HL-60 (cell line): ENCODE measurements at regions not wholly inside any gene's neighbourhood (a gene's known extent, or its start where the extent isn't known, plus 50 kb on each side); places are given as distances from the start of the nearest gene placed in this dataset.

Experiments used
- DNase-seq, 2 experiments: peaks; one replicate each; pipeline ENCODE4 v3.0.0-alpha.2; 2010 to 2020; ENCODE audit warnings: low read depth in 1 of 2, low spot score in 1 of 2
- H3K27ac ChIP-seq: fragments of 250-450 bp; sonication (Bioruptor Pico); replicated peaks from 2 replicates; pipeline ENCODE4 v1.5.1; 2020; ENCODE audit warnings: mild to moderate bottlenecking, moderate library complexity
- H3K27me3 ChIP-seq: fragments of 250-450 bp; sonication (Bioruptor Pico); 2 replicates; pipeline ENCODE4 v1.5.1; 2021; ENCODE audit warnings: mild to moderate bottlenecking, moderate library complexity; ENCODE audit not compliant: insufficient read depth, poor library complexity, severe bottlenecking
- H3K4me3 ChIP-seq: replicated peaks from 2 replicates; pipeline ENCODE4 v1.5.1; 2011; ENCODE audit warnings: mild to moderate bottlenecking, control low read depth, low read length; ENCODE audit not compliant: insufficient read depth
- GABPA ChIP-seq: IDR thresholded peaks from 2 replicates; pipeline ENCODE4 v1.6.1; 2012; ENCODE audit warnings: low read depth
- POLR2AphosphoS5 ChIP-seq: IDR thresholded peaks from 2 replicates; pipeline ENCODE4 v1.6.1; 2012; ENCODE audit warnings: low read depth
- SPI1 ChIP-seq: IDR thresholded peaks from 2 replicates; pipeline ENCODE4 v1.6.1; 2012; ENCODE audit warnings: low read depth, mild to moderate bottlenecking, borderline replicate concordance
- TF ChIP-seq, protein P1 (sequence below): IDR thresholded peaks from one replicate; pipeline ENCODE4 v1.5.1; 2011; ENCODE audit warnings: low read length, control low read depth, inconsistent platforms; ENCODE audit not compliant: insufficient read depth
- TF ChIP-seq, protein P2 (sequence below): IDR thresholded peaks from 2 replicates; pipeline ENCODE4 v1.6.1; 2012; ENCODE audit warnings: low read depth; ENCODE audit not compliant: insufficient replicate concordance

DNA sequence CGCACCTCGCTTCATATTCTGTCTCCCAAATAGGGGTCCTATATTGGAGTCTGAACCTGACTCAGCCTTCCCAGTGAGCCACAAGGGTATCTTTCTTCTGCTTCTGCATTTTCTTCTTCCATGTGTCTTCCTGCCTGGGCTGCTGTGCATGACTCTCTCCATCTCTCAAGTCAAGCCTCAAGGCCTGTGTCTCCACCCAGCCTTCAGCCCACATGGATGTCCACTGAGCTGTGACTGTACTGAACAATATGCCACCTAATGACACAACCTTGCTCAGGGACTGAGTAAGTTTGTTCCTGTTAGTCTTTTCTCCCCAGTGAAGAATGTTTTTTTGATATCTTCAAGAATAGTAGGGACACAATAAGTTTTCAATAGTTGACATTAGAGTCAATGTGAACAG is 162.7 kb upstream of the TBX20 start:
- Histone ChIP-seq H3K4me3 (no peak overlapping the region), H3K27me3 (no peaks in the 10 kb centered on the region), H3K27ac (no peak overlapping the region)
- no peak for DNase-seq
- TF ChIP-seq GABPA (no peak), SPI1 (no peak), POLR2AphosphoS5 (no peak)
- TF ChIP-seq, protein P1, sequence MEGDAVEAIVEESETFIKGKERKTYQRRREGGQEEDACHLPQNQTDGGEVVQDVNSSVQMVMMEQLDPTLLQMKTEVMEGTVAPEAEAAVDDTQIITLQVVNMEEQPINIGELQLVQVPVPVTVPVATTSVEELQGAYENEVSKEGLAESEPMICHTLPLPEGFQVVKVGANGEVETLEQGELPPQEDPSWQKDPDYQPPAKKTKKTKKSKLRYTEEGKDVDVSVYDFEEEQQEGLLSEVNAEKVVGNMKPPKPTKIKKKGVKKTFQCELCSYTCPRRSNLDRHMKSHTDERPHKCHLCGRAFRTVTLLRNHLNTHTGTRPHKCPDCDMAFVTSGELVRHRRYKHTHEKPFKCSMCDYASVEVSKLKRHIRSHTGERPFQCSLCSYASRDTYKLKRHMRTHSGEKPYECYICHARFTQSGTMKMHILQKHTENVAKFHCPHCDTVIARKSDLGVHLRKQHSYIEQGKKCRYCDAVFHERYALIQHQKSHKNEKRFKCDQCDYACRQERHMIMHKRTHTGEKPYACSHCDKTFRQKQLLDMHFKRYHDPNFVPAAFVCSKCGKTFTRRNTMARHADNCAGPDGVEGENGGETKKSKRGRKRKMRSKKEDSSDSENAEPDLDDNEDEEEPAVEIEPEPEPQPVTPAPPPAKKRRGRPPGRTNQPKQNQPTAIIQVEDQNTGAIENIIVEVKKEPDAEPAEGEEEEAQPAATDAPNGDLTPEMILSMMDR, result no peak
- TF ChIP-seq, protein P2, sequence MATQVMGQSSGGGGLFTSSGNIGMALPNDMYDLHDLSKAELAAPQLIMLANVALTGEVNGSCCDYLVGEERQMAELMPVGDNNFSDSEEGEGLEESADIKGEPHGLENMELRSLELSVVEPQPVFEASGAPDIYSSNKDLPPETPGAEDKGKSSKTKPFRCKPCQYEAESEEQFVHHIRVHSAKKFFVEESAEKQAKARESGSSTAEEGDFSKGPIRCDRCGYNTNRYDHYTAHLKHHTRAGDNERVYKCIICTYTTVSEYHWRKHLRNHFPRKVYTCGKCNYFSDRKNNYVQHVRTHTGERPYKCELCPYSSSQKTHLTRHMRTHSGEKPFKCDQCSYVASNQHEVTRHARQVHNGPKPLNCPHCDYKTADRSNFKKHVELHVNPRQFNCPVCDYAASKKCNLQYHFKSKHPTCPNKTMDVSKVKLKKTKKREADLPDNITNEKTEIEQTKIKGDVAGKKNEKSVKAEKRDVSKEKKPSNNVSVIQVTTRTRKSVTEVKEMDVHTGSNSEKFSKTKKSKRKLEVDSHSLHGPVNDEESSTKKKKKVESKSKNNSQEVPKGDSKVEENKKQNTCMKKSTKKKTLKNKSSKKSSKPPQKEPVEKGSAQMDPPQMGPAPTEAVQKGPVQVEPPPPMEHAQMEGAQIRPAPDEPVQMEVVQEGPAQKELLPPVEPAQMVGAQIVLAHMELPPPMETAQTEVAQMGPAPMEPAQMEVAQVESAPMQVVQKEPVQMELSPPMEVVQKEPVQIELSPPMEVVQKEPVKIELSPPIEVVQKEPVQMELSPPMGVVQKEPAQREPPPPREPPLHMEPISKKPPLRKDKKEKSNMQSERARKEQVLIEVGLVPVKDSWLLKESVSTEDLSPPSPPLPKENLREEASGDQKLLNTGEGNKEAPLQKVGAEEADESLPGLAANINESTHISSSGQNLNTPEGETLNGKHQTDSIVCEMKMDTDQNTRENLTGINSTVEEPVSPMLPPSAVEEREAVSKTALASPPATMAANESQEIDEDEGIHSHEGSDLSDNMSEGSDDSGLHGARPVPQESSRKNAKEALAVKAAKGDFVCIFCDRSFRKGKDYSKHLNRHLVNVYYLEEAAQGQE, result no peak

DNA sequence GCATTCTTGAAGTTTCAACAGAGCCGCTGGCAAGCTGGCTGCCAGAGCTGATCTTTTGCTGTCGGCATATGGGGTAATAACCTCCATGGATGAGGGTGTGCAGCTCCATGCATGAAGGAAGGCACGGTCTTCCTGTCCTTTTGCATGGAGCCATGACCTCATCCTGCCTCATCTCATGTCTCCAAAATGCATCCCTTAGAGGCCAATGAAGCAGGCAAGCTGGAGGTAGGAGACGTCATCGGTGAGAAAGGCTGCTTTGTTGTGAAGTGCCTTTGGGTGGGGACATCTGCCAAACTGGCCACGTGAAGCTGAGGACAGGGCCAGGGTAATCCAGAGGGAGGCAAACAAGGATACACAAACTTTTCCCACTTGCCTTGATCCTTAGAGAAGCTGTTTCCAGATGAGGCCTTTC is 161.5 kb upstream of the TBX20 start:
- TF ChIP-seq SPI1, result no peak
- TF ChIP-seq, protein P2, result no peak
- no peak for TF ChIP-seq GABPA
- no peak for TF ChIP-seq POLR2AphosphoS5
- TF ChIP-seq, protein P1, result no peak
- no peaks in the 10 kb centered on the region for H3K27me3 ChIP-seq
- H3K4me3 ChIP-seq, result no peak overlapping the region
- DNase-seq, result no peak
- H3K27ac ChIP-seq, result no peak overlapping the region

DNA sequence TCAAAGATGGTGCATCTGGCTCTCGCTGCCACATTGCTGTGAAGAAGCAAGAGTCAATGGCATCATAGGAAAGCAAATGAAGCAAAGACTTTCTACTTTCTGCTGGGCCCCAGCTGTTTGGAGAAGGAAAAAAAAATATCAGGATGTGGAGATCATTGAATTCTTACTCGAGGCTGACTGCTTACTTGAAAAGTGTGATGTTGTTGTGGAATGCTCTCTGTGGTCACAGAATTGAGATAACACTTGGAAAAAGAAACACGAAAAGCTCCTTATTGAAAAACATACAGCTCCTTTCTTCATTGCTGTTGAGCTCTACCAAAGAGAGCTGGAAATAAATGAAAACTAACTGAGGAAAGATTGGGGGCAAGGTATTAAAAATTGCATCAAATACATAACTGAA is 157.4 kb upstream of the TBX20 start:
- DNase-seq, result no peak
- TF ChIP-seq, protein P2, result no peak
- TF ChIP-seq POLR2AphosphoS5 (no peak), GABPA (no peak), SPI1 (no peak)
- TF ChIP-seq, protein P1, result no peak
- no peak overlapping the region for H3K4me3 ChIP-seq
- H3K27me3 ChIP-seq, result no peaks in the 10 kb centered on the region
- no peak overlapping the region for H3K27ac ChIP-seq
